Iris pigment epithelial cell (primary cell): ENCODE measurements at regions not wholly inside any gene's neighbourhood (a gene's known extent, or its start where the extent isn't known, plus 50 kb on each side); places are given as distances from the start of the nearest gene placed in this dataset.
"Not testable (repeated sequence)": the region's sequence is repeated elsewhere in the genome, so short reads cannot be mapped to it uniquely, and the experiment has no call there.

Source experiments
- DNase-seq: peaks from one replicate; pipeline ENCODE4 v3.0.0-alpha.2; 2011; ENCODE audit warnings: low read depth

- no peak for DNase-seq
Measured at GRCh38 chr3:95464346-95464745, 1350.0 kb upstream of the EPHA6 start.

GRCh38 chr3:95468331-95468730, 1346.1 kb upstream of the EPHA6 start:
- DNase-seq: no peak

GRCh38 chr3:95474338-95474737, 1340.1 kb upstream of the EPHA6 start:
- no peak for DNase-seq

GRCh38 chr3:95476534-95476933, 1337.9 kb upstream of the EPHA6 start:
- no peak for DNase-seq

- DNase-seq: no peak
Measured at GRCh38 chr3:95506174-95506573, 1308.2 kb upstream of the EPHA6 start.

DNA sequence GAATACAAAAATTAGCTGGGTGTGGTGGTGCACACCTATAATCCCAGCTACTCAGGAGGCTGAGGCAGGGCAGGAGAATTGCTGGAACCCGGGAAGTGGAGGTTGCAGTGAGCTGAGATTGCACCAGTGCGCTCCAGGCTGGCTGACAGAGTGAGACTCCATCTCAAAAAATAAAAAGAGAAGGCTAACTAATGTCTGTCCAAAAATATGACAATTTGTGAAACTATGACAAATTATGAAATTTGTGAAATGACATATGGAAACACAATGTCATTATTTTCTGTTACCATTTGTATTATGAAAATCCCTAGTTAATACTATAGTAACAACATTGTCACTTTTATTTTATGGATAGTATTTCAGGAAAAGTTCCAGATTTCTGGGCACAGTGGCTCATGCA, 1306.3 kb upstream of the EPHA6 start:
- DNase-seq: no peak

- no peak for DNase-seq
Measured at GRCh38 chr3:95511828-95512227, 1302.6 kb upstream of the EPHA6 start.

DNA sequence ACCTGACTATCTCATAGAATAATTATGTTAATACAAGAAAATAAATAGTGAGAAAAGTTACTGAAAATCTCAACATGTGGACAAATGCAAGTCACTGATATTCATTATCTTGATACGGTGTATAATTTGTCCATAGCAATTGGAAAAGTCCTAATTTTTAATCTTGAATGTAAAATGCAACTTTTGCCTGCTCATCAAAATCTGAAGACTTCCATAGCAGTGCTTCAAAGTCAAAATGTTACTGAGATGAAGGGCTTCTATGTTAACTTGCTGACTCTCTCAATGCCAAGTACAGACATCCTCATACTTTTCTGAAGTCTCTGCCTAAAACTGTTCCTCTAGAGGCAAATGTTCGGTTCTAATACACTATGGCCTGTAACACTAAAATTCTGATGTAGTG, 1300.1 kb upstream of the EPHA6 start:
- no peak for DNase-seq

DNA sequence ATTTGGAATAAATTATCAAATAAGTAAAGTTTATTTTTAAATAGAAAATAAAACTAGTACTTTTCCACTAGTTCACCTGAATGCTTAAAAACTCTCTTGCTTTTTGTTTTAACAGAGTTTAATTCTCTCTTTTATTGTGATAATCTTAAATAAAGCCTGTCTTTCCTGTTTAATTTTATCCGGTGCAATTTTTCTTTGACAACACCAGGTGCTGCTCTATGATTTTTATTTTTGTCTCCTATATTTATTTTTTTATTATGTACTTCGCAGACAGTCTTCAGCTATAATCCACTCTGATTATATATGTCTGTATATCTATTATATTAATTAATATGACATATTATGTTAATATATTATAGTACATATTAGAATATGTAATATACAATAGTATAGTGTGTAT, 1293.0 kb upstream of the EPHA6 start:
- no peak for DNase-seq

DNA sequence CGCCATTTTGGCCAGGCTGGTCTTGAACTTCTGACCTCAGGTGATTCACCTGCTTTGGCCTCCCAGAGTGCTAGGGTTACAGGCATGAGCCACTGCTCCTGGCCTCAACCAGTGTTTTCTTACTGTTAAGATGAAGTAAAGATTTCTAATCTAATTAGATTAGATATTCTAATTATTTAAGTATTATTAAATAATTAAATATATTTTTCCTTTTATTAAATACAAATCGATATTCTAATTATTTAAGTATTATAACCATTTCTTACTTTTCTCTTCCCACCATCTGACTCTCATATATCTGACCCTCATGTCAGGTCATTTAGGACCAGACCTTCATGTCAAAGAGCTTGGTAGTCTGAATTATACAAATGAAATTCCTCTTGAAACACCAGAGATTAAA, 1291.9 kb upstream of the EPHA6 start:
- no peak for DNase-seq

DNA sequence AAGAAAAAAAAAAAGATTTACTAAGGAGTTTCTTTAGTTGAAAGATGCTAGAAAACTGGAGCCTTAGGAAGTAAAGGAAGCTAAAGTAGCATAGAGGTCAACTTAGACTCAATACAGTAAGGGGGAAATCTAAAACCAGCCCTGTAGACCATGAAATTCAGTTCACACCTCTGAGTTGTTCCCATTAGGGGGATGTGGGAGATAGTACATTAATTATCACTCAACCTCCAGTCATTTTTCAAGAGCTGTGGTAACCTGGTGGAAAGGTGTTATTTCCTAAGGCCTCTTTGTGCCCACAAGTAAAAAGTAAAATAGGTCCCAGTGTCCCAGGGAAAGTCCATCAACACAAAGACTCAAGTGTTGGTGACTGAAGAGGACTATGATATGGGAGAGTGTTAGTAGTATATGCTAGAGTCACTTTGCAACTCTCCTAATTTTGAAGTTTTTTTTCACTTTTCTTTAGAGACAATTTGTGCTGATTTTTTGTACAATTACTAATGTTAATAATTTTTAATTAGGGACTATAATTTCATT, 1274.4 kb upstream of the EPHA6 start:
- DNase-seq: no peak

DNA sequence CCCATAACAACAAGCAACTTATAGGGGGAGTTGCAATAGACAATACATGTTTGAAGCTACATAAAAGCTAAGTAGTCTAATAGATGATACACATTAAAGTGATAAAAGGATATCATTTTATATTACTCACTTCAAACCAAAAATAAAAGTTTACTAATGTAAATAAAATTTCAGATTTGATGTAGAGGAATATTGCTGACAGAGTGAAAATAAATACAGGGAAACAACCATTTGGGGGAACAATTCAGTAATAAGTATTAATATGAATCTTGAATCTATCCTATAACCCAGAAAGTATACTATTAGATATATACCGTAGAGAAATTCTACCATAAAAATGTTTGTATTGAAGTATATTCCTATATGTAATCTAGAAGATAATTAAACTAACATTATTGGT, 1248.9 kb upstream of the EPHA6 start:
- DNase-seq: no peak

DNA sequence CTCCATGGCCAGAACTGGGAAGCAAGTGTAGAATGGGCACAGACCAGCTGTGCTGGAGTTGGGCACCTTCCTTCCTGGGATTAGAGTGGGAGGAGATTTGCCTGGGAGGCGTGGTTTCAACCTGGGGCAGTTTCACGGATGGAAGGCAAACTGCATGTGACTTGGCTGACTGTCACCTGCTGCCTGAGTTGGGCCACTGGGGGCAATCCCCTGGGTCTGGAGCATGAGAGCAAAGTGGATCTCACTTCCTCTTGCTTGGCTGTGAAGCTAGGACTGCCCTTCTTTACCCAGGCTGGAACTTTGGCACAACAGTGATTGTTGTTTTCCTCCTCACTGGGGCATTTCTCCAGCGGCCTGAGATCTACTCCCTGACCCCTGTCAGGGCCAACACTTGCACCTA, 1247.0 kb upstream of the EPHA6 start:
- DNase-seq: no peak

DNA sequence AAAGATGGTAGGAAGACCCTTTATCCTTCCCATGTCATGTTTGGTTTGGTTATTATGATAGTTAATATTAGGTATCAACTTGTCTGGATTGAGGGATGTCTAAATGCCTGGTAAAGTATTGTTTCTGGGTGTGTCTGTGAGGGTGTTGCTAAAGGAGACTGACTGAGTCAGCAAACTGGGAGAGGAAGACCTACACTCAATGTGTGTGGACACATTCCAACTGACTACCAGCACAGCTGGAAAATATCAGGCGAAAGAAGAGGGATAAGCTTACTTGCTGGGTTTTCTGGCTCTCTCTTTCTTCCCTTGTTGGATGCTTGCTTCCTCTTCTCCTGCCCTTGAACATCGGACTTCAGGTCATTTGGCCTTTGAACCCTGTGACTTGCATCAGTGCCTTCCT, 1227.6 kb upstream of the EPHA6 start:
- DNase-seq: no peak

DNA sequence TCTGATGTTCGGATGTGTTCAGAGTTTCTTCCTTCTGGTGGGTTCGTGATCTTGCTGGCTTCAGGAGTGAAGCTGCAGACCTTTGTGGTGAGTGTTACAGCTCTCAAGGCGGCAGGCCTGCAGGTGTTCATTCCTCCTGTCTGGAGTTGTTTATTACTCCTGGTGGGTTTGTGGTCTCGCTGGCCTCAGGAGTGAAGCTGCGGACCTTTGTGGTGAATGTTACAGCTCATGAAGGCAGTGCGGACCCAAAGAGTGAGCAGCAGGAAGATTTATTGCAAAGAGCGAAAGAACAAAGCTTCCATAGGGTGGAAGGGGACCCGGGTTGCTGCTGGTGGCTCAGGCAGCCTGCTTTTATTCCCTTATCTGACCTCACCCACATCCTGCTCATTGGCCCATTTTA, 1226.8 kb upstream of the EPHA6 start:
- DNase-seq: not testable (repeated sequence)

- no peak for DNase-seq
Measured at GRCh38 chr3:95588473-95588872, 1225.9 kb upstream of the EPHA6 start.

DNA sequence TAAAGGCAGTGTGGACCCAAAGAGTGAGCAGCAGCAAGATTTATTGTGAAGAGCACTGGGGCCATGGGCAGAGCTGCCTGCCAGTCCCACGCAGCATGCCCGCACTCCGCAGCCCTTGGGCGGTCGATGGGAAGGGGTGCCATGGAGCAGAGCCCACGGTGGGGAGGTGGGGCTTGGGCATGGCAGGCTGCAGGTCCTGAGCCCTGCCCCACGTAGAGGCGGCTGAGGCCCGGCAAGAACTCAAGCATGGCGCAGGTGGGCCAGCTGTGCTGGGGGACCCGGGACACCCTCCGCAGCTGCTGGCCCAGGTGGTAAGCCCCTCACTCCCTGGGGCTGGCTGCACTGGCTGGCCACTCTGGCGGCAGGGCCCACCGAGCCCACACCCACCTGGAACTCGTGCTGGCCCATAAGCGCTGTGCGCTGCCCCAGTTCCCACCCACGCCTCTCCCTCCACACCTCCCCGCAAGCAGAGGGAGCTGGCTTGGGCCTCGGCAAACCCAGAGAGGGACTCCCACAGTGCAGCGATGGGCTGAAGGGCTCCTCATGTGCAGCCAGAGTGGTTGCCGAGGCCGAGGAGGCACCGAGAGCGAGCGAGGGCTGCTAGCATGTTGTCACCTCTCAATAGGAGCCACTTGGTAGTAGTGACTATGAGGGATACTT, 1218.8 kb upstream of the EPHA6 start:
- no peak for DNase-seq

DNA sequence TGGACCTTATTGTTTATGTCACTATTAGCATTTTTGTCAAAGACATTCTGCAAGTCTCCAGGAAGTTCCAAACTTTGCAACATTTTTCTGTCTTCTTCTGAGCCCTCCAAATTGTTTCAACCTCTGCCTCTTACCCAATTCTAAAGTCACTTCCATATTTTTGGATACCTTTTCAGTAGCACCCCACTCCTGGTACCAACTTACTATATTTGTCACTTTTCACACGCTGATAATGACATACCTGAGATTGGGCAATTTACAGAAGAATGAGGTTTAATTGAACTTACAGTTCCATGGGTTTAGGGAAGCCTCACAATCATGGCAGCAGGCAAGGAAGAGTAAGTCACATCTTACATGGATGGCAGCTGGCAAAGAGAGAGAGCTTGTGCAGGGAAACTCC, 1206.5 kb upstream of the EPHA6 start:
- no peak for DNase-seq

GRCh38 chr3:95609411-95609810, 1205.0 kb upstream of the EPHA6 start:
- no peak for DNase-seq

DNA sequence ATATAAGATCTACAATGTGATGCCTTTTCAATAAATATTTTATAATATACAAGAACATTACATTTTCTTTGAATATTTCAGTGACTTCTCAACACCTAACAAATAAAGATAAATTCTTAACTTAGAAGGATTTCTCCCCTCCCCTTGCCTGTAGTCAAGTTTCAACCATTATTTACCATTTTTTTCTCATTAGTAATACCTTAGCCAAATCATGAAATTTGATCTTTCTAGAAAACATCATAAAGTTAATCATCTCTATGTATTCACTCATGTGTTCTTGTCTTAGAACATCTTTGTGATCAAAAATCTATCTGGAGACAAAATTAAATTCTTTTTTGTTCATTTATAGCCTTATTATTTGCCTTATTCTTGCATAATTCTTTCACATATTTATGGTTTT, 1201.8 kb upstream of the EPHA6 start:
- DNase-seq: no peak

DNA sequence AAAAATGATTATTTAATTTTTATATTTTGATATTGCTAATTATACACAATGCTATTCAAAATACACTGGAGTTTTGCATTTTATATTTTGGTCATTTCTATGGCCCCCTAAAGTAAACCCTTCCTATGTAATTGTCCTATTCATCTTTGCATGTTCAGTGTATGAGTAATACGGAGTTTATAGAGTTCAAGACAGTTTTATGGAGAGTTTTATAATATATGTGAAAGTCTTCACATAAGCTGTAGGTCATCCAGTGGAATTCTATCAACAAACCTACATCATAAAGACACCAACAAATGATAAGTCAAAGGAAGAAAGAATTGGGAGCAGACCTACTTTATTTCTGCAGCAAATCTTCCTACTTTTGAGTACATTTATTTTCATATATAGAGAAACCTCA, 1200.4 kb upstream of the EPHA6 start:
- DNase-seq: no peak

GRCh38 chr3:95615592-95616310, 1198.6 kb upstream of the EPHA6 start:
- no peak for DNase-seq

DNA sequence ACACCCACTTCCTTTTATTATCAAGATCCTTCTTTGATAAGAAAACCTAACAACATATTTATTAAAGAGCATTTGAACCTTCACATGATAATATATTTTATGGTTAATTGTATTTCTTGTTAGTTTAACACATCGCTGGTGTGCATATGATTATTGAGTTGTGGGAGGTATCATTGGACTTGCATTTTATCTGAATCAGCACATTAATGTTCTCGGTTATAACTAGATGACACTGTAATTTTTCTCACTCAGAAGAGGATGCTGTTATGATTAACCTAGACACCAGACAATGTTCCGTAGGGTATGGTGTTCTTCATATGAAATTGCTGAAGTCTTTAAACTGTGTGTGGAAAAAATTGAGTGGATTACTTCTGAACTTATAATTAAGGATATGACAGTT, 1188.3 kb upstream of the EPHA6 start:
- no peak for DNase-seq

GRCh38 chr3:95627293-95627692, 1187.1 kb upstream of the EPHA6 start:
- DNase-seq: no peak
